HCT116 (cell line): ENCODE measurements at regions not wholly inside any gene's neighbourhood (a gene's known extent, or its start where the extent isn't known, plus 50 kb on each side); places are given as distances from the start of the nearest gene placed in this dataset.

ENCODE experiments used
- CTCF ChIP-seq, 3 experiments: fragments of 200-600 bp in 1 of 3; sonication (generic) in 1 of 3; IDR thresholded peaks in 2 of 3; conservative IDR thresholded peaks in 1 of 3; 2 replicates each; pipeline ENCODE4 v1.5.1; 2012 to 2017; ENCODE audit warnings: low read depth in 2 of 3, low read length in 2 of 3, antibody characterized with exemption in 1 of 3, borderline replicate concordance in 1 of 3, control low read depth in 1 of 3, mild to moderate bottlenecking in 1 of 3, mixed read lengths in 1 of 3, mixed run types in 1 of 3, moderate library complexity in 1 of 3; ENCODE audit not compliant: insufficient read depth in 1 of 3
- ELF1 ChIP-seq: IDR thresholded peaks from 2 replicates; pipeline ENCODE4 v1.6.1; 2012; ENCODE audit warnings: low read depth, borderline replicate concordance
- EZH2 ChIP-seq: fragments of 200-600 bp; sonication (generic); IDR thresholded peaks from 2 replicates; pipeline ENCODE4 v1.6.1; 2017; ENCODE audit warnings: antibody characterized with exemption, mixed run types
- EZH2phosphoT487 ChIP-seq: fragments of 200-600 bp; IDR thresholded peaks from 2 replicates; pipeline ENCODE4 v1.6.1; 2018; ENCODE audit warnings: antibody characterized with exemption, borderline replicate concordance
- MAX ChIP-seq: IDR thresholded peaks from 2 replicates; pipeline ENCODE4 v1.6.1; 2012
- POLR2A ChIP-seq: IDR thresholded peaks from 2 replicates; pipeline ENCODE4 v1.7.0; 2011; ENCODE audit warnings: borderline replicate concordance; ENCODE audit not compliant: insufficient read depth, insufficient read length; ENCODE audit errors: extremely low read depth
- POLR2AphosphoS5 ChIP-seq: IDR thresholded peaks from 2 replicates; pipeline ENCODE4 v1.6.1; 2011; ENCODE audit warnings: mild to moderate bottlenecking, low read depth, low read length, moderate library complexity
- REST ChIP-seq: IDR thresholded peaks from 2 replicates; pipeline ENCODE4 v1.6.1; 2012; ENCODE audit warnings: low read depth
- SIN3A ChIP-seq: IDR thresholded peaks from 2 replicates; pipeline ENCODE4 v1.6.1; 2012; ENCODE audit warnings: low read depth
- YY1 ChIP-seq: IDR thresholded peaks from 2 replicates; pipeline ENCODE4 v1.6.1; 2011; ENCODE audit warnings: low read length, low read depth, moderate library complexity, mild to moderate bottlenecking; ENCODE audit not compliant: insufficient replicate concordance; ENCODE audit errors: extremely low read depth
- ZFX ChIP-seq: fragments of 450-650 bp; IDR thresholded peaks from 2 replicates; pipeline ENCODE4 v1.6.1; 2017

GRCh38 chr4:148857973-148858534 lies 415.8 kb upstream of the NR3C2 start:
- TF ChIP-seq ZFX (no peak), EZH2phosphoT487 (no peak), POLR2A (no peak), CTCF (IDR thresholded peaks at IDR 0.05 in 2 of 3, conservative IDR thresholded peaks at IDR 0.05 in 1 of 3; ENCODE audit: borderline replicate concordance in 1 of 3, insufficient read depth in 1 of 3, low read depth in 2 of 3, low read length in 2 of 3) (no peak), MAX (no peak), SIN3A (no peak), YY1 (no peak), ELF1 (no peak), REST (no peak), POLR2AphosphoS5 (no peak), EZH2 (no peak)
